ENCODE measurements at regions not wholly inside any gene's neighbourhood (a gene's known extent, or its start where the extent isn't known, plus 50 kb on each side); places are given as distances from the start of the nearest gene placed in this dataset.

- DNase-seq: no peak
Measured at GRCh38 chr2:7292154-7292691, 375.0 kb downstream of the RNF144A start.

GRCh38 chr2:7309582-7309981, 392.4 kb downstream of the RNF144A start:
- DNase-seq: no peak

DNA sequence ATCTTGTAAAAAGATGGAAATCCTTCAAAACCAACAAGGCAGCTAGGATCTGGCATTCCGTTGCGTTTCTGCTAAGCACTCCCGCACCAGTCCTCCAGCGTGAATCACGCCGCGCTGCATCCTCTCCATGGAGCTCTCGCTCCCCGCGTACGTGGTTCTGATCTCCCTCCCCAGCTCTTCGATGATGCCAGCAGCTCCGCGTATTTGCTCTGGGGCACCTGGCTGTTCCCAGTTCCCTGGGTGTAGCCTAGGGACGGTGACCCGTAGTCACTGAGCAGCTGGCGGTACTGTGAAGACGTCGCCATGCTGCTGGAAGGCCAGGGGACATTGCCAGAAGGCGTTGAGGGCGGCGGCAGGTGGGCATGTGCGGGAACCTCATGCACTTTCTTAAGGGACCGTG, 407.5 kb downstream of the RNF144A start:
- no peak for DNase-seq

DNA sequence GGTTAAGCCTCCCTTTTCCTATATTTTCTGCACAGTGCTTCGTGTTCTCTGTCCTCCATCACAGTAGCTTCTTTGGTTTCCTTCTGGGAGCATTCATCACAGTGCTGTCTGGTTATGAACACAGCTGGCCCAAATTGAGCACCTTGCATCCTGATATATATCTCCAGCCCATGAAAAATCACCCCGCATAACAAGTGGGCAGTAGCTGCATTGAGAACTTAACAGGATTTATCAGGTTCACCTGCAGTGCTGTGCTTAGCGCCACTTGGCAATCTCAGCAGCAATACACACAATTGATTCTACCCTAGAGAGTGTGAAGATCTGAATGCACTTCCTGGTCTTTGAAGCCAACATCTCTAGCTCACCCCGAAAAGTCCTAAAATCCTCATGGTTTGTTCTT, 408.0 kb downstream of the RNF144A start:
- DNase-seq: no peak

GRCh38 chr2:7329465-7329864, 412.3 kb downstream of the RNF144A start:
- DNase-seq: peak; percentile 16 to 65 (median 36)

- peak in 2 of 4 experiments; percentile 11 to 21 for DNase-seq
Measured at GRCh38 chr2:7333189-7333765, 416.1 kb downstream of the RNF144A start.

GRCh38 chr2:7333960-7334493, 416.8 kb downstream of the RNF144A start:
- no peak for DNase-seq

DNA sequence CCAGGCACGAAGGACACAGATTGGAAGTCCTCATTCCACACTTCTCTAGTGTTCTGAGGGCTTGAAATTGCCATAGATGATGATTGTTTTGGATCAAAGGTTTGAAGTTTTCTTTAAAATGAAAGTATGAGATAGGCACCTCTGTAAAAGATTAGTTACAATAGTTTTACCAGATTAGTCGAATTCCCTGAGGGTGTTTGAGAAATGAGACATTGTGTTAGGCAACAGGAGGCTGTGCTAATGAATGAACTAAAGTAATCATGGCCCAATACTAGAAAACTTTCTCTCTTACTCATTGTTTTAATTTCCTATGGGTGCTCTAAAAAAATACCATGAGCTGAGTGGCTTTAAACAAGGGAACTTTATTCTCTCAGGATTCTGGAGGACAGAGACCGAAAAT, 421.7 kb downstream of the RNF144A start:
- DNase-seq: no peak

GRCh38 chr2:7346336-7346735, 429.1 kb downstream of the RNF144A start:
- peak; percentile 30 to 81 (median 52) for DNase-seq

DNA sequence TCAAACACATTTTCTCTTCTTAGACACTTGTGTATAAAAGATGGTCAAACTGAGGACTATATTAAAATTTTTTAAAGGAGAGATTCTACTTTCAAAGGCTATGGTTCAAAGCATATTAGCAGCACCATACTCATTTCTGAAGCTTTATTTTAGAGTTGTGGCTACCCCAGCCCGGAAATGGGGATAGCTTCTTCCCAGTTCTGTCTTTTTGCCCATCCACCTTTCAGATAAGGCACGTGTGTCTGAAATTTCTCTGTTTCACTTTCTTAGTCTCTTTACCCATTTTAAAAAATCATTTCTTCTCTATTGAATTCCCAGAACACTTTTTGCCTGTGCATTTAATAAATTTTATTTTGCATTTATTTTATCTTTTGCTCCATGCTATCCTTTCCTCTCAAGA, 431.5 kb downstream of the RNF144A start:
- no peak for DNase-seq

DNA sequence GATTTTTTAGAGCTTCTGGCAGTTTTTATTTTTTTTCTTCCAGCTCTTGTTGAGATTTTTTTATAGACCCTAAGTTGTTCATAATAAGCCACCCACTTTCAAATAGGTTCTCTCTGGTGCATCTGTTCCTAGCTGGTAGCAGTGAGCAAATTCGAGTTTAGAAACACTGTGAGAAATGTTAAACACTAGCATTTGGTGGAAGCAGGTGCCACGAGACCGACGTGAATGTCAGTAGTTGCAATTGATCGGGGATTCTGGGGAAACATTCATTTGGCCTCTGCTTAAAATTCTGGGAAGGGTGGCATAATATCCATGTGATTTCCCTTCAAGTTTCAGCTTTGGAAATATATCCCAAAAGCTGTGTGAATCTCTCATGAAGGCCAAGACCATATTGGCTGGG, 435.0 kb downstream of the RNF144A start:
- DNase-seq: no peak

- DNase-seq: no peak
Measured at GRCh38 chr2:7353571-7353970, 436.4 kb downstream of the RNF144A start.

DNA sequence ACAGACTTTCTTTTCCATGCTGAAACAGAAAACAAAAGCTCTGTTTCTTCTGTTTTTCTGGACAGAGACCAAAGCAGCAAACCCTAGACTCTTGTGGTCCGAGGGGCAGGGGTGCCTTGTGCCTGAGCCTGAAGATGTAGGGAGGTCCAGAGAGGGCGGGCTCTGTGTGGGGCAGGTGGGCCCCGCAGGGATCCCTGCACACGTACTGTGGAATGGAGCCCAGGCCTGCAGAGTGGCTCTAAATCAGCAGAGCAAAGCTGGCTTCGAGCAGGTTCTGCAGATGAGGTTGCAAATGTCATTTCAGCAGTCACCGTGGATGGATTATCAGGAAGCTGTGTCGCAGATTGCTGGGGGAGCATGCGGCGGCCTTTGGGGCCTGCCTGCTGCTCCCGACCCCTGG, 438.6 kb downstream of the RNF144A start:
- no peak for DNase-seq

DNA sequence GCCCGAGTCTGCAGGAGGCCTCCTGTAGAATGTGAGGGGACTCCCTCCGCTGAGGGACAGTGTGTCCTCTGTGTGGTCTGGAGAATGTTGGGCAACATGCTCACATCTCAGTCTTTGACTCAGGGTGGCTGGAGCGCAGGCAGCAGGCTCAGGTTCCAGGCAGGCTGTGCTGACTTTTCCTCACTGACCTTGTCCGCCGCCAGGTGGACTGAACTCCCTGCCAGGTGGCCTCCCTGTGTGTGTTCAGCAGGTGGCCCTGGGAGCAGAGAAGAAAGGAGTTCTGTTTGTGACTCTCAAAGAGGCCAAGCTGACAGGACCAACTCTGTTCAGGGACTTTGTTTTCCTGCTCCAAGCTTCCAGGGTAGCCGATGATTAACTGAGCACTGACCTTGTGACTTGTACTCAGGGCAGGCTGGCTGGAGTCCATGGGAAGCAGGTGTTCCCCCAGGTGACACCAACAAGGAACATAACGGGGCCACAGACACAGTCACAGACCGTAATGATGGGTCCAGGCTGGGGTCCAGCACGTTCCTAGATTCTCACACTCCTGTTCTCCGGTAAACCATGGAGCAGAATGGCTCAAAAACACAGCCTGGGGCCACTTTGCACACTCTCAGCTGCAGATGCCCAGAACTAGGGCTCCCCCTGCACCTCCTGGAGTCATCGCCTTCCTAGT, 439.8 kb downstream of the RNF144A start:
- DNase-seq: no peak

DNA sequence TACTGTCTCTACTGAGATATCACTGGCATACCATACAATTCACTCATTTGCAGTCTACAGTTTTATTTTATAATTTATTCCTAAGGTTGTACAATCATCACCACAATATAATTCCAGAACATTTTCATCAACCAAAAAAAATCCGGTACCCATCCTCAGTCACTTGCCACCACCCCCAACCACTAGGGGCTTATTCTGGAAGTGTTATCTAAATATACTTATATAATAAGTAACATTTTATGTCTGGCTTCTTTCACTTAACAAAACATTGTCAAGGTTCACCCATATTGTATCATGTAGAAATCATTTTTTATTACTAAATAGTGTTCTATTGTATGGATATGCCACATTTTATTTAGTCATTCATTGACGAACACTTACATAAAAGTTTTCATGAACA, 440.8 kb downstream of the RNF144A start:
- DNase-seq: no peak

DNA sequence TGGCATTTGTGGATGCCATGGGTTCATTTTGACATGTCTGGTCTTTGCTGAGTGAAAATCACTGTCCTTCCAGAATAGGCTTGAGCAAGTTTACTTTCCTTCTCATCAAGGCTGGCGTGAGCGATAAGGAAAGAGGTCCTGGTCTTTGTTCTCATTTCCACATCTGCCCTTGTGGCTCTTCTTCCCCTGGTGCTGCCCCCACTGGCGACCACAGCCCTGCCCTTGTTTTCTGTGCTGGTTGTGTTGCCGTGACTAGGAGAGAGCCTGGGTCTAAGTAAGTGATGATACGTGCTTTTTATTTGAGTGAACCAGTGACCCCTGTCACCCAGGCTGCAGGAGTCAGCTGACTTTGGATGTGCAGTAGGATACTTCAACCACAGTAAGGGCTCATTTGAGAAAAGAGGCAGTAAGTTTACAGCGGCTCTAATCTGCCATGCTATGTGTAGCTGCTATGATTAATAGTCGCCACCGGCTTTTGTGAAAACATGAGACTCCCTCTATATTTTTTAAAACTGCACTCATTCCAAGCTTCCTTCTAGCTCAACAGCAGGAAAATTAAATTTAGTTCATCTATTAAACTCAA, 441.7 kb downstream of the RNF144A start:
- peak in 3 of 4 experiments; percentile 12 to 31 (median 15) for DNase-seq

DNA sequence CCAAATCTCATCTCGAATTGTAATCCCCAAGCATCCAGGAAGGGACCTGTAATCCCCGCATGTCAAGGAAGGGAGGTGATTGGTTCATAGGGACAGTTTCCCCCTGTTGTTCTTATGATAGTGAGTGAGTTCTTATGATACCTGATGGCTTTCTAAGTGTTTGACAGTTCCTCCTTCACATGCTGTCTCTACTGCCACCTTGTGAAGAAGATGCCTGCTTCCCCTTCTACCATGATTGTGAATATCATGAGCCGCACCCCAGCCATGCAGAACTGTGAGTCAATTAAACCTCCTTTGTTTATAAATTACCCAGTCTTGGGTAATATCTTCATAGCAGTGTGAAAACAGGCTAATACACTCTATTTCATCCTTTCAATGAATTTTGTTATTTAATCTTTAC, 446.7 kb downstream of the RNF144A start:
- DNase-seq: peak; percentile 13 to 25 (median 20)

DNA sequence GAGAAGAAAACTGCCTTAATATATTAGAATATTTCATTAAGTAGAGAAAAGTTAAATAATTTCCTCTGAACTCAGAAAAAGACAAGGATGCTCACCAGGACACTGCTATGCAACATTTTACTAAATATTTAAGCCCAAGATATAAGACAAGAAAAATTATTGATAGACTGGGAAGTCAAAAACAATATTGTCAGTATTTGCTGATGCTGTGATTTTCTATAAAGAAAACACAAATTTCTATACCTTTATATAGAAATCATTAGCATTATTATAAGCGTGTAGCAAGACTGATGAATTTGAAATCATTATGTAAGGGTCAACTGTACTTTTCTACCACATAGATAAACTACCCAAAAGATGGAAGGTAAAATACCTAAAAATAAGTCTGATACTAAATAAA, 451.0 kb downstream of the RNF144A start:
- DNase-seq: no peak

DNA sequence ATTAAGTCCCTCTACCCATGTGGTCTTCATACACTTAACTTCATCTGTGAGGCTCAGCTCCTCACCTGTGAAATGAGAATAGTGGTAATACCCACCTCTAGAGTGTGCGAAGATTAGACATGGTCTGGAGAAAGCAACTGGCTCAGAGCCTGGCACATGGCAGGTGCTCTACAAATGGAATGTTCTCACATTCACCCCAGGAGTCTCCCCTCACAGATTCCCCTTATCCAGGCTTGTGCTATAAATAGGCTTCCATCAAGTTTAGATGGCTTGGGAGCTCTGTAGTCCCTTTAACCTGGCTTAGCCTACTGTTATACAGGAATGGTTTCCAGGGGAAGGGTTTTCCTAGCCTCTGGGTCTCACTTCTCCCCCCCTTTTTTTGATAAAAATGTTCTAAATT, 455.9 kb downstream of the RNF144A start:
- DNase-seq: no peak

GRCh38 chr2:7375901-7376300, 458.7 kb downstream of the RNF144A start:
- no peak for DNase-seq

DNA sequence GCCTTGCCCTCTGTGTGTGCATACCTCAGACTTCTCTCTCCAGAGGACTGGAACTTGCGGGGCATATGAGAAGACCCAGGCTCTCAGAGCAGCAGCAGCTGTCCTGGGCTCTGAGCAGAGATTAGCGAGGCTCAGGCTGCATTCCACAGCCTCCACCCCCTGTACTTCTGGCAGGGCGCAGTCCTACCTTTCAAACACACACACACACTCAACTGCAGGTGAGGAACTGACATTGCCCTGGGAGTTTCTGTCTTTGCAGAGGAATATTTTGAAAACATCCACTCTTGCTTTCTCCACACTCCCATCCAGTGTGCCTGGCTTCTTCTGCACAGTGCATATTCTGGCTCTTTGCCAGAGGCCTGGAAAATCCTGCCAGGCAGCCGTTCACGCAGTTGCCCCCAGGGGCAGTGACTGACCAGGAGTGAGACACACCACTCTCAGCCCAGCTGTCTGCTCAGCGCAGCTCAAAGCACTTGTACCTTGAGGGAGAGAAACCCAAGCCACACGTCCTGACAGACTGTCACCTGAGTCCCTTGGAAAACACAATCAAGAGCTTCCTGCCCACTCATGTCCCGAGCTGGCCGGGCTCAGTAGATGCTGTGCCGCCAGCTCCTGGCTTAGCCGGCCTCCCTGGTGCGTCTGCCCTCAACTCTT, 460.8 kb downstream of the RNF144A start:
- DNase-seq: no peak

GRCh38 chr2:7378591-7378990, 461.4 kb downstream of the RNF144A start:
- no peak for DNase-seq

GRCh38 chr2:7379799-7380198, 462.6 kb downstream of the RNF144A start:
- peak; percentile 49 to 71 (median 56) for DNase-seq

All from suppressor macrophage (primary cell).